22Rv1 (cell line): ENCODE measurements at regions not wholly inside any gene's neighbourhood (a gene's known extent, or its start where the extent isn't known, plus 50 kb on each side); places are given as distances from the start of the nearest gene placed in this dataset.
A peak's percentile ranks its signal among the peaks of the same experiment; 100 is the strongest.

ENCODE experiments used
- H3K27ac ChIP-seq: fragments of 450-650 bp; 2 replicates; pipeline ENCODE4 v1.5.1; 2017
- CTCF ChIP-seq: fragments of 450-650 bp; IDR thresholded peaks from 2 replicates; pipeline ENCODE4 v1.5.1; 2017; ENCODE audit warnings: mild to moderate bottlenecking
- ZFX ChIP-seq: fragments of 450-650 bp; IDR thresholded peaks from 2 replicates; pipeline ENCODE4 v1.6.1; 2017; ENCODE audit warnings: antibody characterized with exemption, borderline replicate concordance

- H3K27ac ChIP-seq, result no peak overlapping the region
- TF ChIP-seq ZFX, result no peak
- TF ChIP-seq CTCF, result no peak
These were observed 473.6 kb upstream of the ASIC2 start for GRCh38 chr17:33766721-33767120.

GRCh38 chr17:33769066-33769465 is 476.0 kb upstream of the ASIC2 start:
- no peak overlapping the region for H3K27ac ChIP-seq
- TF ChIP-seq ZFX (no peak), CTCF (no peak)

- no peak overlapping the region for H3K27ac ChIP-seq
- no peak for TF ChIP-seq CTCF
- no peak for TF ChIP-seq ZFX
These were observed 478.8 kb upstream of the CCL2 start for GRCh38 chr17:33776304-33776703.

- no peak overlapping the region for H3K27ac ChIP-seq
- no peak for TF ChIP-seq ZFX
- no peak for TF ChIP-seq CTCF
These were observed 478.2 kb upstream of the CCL2 start for GRCh38 chr17:33776903-33777302.

GRCh38 chr17:33777674-33778073 is 477.4 kb upstream of the CCL2 start:
- TF ChIP-seq ZFX (no peak), CTCF (no peak)
- no peak overlapping the region for H3K27ac ChIP-seq

GRCh38 chr17:33778505-33779233 is 476.4 kb upstream of the CCL2 start:
- TF ChIP-seq ZFX (no peak), CTCF (no peak)
- no peak overlapping the region for H3K27ac ChIP-seq

- H3K27ac ChIP-seq, result no peak overlapping the region
These were observed 475.9 kb upstream of the CCL2 start for GRCh38 chr17:33779234-33779591.

More at GRCh38 chr17:33779234-33779591, 475.9 kb upstream of the CCL2 start:
- TF ChIP-seq CTCF (peak; percentile 90), ZFX (no peak)
